Calu3 (cell line): ENCODE measurements at regions not wholly inside any gene's neighbourhood (a gene's known extent, or its start where the extent isn't known, plus 50 kb on each side); places are given as distances from the start of the nearest gene placed in this dataset.

Source experiments
- BruUV-seq: library from RNA; stranded (reverse); fragments of 400-500 nt; replicated peaks from 2 replicates; lab custom pipeline; 2021; lab: Mats Ljungman, UMichigan
- CTCF ChIA-PET: fragments of 300-600 bp; sonication (Branson Sonifier 250); formaldehyde crosslinking; loops from one replicate; lab custom pipeline; 2022; ENCODE audit warnings: antibody characterized with exemption; lab: Charles Lee
- DNase-seq: peaks from one replicate; pipeline ENCODE4 v3.0.0; 2022
- H3K27ac Mint-ChIP-seq: one replicate; pipeline ENCODE4 v1.8.0; 2022; ENCODE audit warnings: mixed read lengths; ENCODE audit not compliant: unreplicated experiment
- H3K27me3 Mint-ChIP-seq: one replicate; pipeline ENCODE4 v1.8.0; 2022; ENCODE audit warnings: mixed read lengths; ENCODE audit not compliant: unreplicated experiment
- H3K36me3 Mint-ChIP-seq: one replicate; pipeline ENCODE4 v1.8.0; 2022; ENCODE audit warnings: mild to moderate bottlenecking, moderate library complexity, mixed read lengths; ENCODE audit not compliant: insufficient read depth, unreplicated experiment
- H3K4me1 Mint-ChIP-seq: one replicate; pipeline ENCODE4 v1.8.0; 2022; ENCODE audit warnings: mild to moderate bottlenecking, low read depth, mixed read lengths; ENCODE audit not compliant: unreplicated experiment
- H3K4me3 Mint-ChIP-seq: one replicate; pipeline ENCODE4 v1.8.0; 2022; ENCODE audit warnings: mild to moderate bottlenecking, low read depth, moderate library complexity, mixed read lengths; ENCODE audit not compliant: unreplicated experiment
- H3K9me3 Mint-ChIP-seq: one replicate; pipeline ENCODE4 v1.8.0; 2022; ENCODE audit warnings: low read depth, mixed read lengths; ENCODE audit not compliant: unreplicated experiment
- intact Hi-C: fragments of 100-400 bp; cut with micrococcal nuclease; formaldehyde crosslinking; loops from one replicate; pipeline ENCODE4 v1.10.0; 2022; ENCODE audit not compliant: unreplicated experiment
- TF ChIP-seq, protein P1 (sequence below): fragments of 200-600 bp; IDR thresholded peaks from one replicate; pipeline ENCODE4 v1.8.0; 2022; ENCODE audit warnings: antibody characterized with exemption; ENCODE audit not compliant: unreplicated experiment

DNA sequence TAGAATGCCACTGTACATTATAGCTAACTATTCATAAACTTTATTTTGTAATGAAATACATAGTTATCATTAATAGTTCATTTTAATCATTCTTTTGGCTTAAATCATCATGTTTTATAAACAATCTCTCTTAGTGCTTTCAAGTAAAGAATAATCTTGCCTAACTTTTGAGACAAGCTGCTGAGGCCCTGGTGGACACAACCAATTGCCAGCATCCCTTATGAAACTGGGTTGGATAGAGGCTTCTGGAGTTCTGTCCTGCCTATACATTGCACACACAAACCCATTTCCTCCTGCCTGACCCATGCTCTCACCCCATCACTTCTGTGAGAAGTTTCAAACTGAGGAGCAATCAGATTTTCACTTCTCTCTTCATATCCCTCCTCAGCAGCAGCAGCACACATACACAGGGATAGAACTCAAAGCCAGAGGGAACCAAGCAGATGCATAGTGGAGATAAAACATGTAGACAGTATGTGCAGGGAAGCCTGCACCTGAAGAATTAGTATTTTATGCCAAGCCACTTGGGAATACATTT lies 450.0 kb upstream of the SLC14A2 start:
- no peaks in the 10 kb centered on the region for H3K27me3 Mint-ChIP-seq
- H3K27ac Mint-ChIP-seq = no peak overlapping the region
- TF ChIP-seq, protein P1, sequence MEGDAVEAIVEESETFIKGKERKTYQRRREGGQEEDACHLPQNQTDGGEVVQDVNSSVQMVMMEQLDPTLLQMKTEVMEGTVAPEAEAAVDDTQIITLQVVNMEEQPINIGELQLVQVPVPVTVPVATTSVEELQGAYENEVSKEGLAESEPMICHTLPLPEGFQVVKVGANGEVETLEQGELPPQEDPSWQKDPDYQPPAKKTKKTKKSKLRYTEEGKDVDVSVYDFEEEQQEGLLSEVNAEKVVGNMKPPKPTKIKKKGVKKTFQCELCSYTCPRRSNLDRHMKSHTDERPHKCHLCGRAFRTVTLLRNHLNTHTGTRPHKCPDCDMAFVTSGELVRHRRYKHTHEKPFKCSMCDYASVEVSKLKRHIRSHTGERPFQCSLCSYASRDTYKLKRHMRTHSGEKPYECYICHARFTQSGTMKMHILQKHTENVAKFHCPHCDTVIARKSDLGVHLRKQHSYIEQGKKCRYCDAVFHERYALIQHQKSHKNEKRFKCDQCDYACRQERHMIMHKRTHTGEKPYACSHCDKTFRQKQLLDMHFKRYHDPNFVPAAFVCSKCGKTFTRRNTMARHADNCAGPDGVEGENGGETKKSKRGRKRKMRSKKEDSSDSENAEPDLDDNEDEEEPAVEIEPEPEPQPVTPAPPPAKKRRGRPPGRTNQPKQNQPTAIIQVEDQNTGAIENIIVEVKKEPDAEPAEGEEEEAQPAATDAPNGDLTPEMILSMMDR = no peak
- H3K4me1 Mint-ChIP-seq = peaks cover 32% of the 10 kb centered on the region
- intact Hi-C loops = no loop called here
- BruUV-seq = no TSS peak
- H3K36me3 Mint-ChIP-seq = peaks cover 3% of the 10 kb centered on the region
- H3K4me3 Mint-ChIP-seq = no peak overlapping the region
- no peak for DNase-seq
- CTCF ChIA-PET = no interaction called here
- H3K9me3 Mint-ChIP-seq = no peaks in the 10 kb centered on the region

DNA sequence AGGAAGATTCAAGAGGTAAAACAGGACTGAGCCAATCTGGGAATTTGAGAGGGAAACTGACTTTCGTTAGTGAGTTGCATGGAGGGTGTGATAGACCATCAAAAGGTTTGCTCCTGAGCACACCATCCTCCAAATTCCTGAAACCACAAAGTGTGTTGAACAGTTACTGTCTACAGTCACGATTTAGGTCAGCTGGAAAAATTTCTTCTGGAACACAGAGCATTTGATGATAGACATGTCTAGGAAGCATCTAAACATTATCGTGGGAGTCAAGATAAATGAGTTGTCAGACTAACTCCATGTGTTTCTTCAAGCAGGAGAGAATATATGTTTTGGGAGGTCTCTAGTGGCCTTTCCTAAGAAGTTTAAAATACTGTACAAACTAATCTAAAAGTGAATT lies 449.4 kb upstream of the SLC14A2 start:
- peaks cover 39% of the 10 kb centered on the region for H3K4me1 Mint-ChIP-seq
- H3K36me3 Mint-ChIP-seq = peaks cover 4% of the 10 kb centered on the region
- H3K27me3 Mint-ChIP-seq = no peaks in the 10 kb centered on the region
- BruUV-seq = no TSS peak
- CTCF ChIA-PET = no interaction called here
- H3K27ac Mint-ChIP-seq = no peak overlapping the region
- TF ChIP-seq, protein P1 = no peak
- H3K9me3 Mint-ChIP-seq = no peaks in the 10 kb centered on the region
- no peak for DNase-seq
- H3K4me3 Mint-ChIP-seq = no peak overlapping the region
- intact Hi-C loops = no loop called here

DNA sequence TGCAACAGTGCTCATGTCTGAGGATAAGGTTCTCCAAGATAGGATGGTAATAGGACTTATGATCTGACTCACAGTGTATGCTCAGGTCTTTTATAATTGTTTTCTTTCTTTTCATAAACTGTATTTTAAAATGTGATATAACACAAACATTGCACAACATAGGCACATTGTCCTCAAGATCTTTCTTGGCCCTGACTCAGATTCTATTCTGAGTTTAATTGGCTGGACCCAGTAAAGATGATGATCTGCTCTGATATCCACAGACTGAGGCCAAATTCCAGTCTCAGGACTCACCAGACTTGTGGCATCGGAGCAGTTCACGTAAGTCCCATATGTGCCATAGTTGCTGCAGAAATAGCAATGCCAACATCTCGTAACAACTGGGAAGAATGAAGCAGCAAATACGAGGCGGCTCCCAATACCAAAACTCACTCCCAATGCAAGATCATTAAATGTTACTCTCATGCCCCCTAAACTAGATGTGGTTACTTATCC lies 448.9 kb upstream of the SLC14A2 start:
- BruUV-seq = no TSS peak
- no peak overlapping the region for H3K27ac Mint-ChIP-seq
- peaks cover 42% of the 10 kb centered on the region for H3K4me1 Mint-ChIP-seq
- TF ChIP-seq, protein P1 = no peak
- no peaks in the 10 kb centered on the region for H3K27me3 Mint-ChIP-seq
- H3K9me3 Mint-ChIP-seq = no peaks in the 10 kb centered on the region
- CTCF ChIA-PET = no interaction called here
- DNase-seq = peak; percentile 31
- no peak overlapping the region for H3K4me3 Mint-ChIP-seq
- intact Hi-C loops = no loop called here
- H3K36me3 Mint-ChIP-seq = peaks cover 4% of the 10 kb centered on the region

DNA sequence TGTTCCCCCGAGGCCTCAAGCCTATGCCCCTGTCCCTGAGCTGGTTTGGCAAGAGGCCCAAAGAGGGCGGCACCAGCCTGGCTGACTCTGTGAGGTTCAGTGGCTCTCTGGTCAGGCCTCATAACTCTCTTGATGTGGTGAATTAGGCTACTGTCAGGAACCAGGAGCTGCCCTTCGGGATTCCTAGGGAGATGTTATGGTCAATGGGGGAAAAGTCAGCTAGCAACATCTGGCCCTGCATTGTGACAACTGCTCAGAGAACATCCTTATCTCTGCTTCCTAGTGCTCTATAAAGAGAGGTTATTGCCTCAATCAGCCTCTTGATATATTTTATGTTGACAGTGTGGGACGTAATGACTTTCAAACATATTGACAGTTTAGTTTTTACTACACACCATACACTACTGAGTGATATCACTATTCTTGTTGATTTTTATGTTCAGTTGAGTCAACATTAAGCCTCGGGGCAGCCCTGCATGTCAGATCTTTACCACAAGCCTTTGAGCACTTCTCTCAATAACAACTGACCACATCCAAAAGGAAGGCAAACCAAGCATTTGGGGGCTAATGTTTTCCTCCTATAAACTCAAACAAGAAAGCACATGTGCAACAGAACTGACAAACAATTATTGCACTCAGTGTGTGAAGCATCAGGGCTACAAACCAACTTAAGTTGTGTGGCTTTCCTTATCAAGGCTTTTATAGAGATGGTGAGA lies 448.3 kb upstream of the SLC14A2 start:
- Mint-ChIP-seq H3K4me3 (no peak overlapping the region), H3K36me3 (peaks cover 4% of the 10 kb centered on the region), H3K27ac (no peak overlapping the region), H3K4me1 (peaks cover 42% of the 10 kb centered on the region), H3K9me3 (no peaks in the 10 kb centered on the region), H3K27me3 (no peaks in the 10 kb centered on the region)
- peak; percentile 56 for DNase-seq
- CTCF ChIA-PET = no interaction called here
- intact Hi-C loops = no loop called here
- no TSS peak for BruUV-seq
- TF ChIP-seq, protein P1 = no peak
